GM23248 (cell line): ENCODE measurements at regions not wholly inside any gene's neighbourhood (a gene's known extent, or its start where the extent isn't known, plus 50 kb on each side); places are given as distances from the start of the nearest gene placed in this dataset.

Source experiments
- EZH2 ChIP-seq: fragments of 200-600 bp; sonication (generic); IDR thresholded peaks from 2 replicates; pipeline ENCODE4 v1.6.1; 2018; ENCODE audit warnings: antibody characterized with exemption, mild to moderate bottlenecking; ENCODE audit not compliant: insufficient read depth, poor library complexity, severe bottlenecking
- EZH2phosphoT487 ChIP-seq: fragments of 200-600 bp; sonication (generic); IDR thresholded peaks from 2 replicates; pipeline ENCODE4 v1.6.1; 2018; ENCODE audit warnings: antibody characterized with exemption, moderate library complexity, mild to moderate bottlenecking, low read depth; ENCODE audit not compliant: insufficient read depth

DNA sequence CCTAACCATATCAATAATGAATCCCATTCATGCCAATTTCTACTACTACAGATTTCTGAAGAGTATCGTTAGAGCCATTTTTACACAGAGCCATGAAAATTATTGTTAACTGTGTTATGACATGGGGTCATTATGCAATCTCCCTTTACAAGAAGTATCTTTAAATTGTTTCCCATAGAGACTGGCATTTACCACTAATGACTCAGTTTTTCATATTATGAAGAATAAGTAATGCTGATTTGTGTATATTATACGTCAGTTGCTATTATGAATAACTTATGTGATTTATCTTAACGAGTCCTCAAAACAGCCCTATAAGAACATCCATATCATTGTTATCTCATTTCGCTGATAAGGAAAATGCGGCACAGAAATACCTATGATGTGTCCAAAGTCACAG, 173.8 kb downstream of the KCNJ2 start:
- TF ChIP-seq EZH2 (no peak), EZH2phosphoT487 (no peak)
